DND-41 (cell line): ENCODE measurements at regions not wholly inside any gene's neighbourhood (a gene's known extent, or its start where the extent isn't known, plus 50 kb on each side); places are given as distances from the start of the nearest gene placed in this dataset.

ENCODE experiments used
- CTCF ChIP-seq: IDR thresholded peaks from 2 replicates; pipeline ENCODE4 v1.5.1; 2012; ENCODE audit warnings: borderline replicate concordance, low read length, moderate library complexity, mild to moderate bottlenecking; ENCODE audit not compliant: poor library complexity, severe bottlenecking; ENCODE audit errors: extremely low read depth
- EZH2 ChIP-seq: IDR thresholded peaks from 3 replicates; pipeline ENCODE4 v1.6.1; 2012; ENCODE audit warnings: borderline replicate concordance, low read depth, mild to moderate bottlenecking, moderate library complexity, low read length, inconsistent platforms; ENCODE audit not compliant: severe bottlenecking

GRCh38 chr20:23217023-23217422, 130.9 kb upstream of the CD93 start:
- TF ChIP-seq CTCF = no peak
- no peak for TF ChIP-seq EZH2
